Stomach (tissue), 4 donors: ENCODE measurements at regions not wholly inside any gene's neighbourhood (a gene's known extent, or its start where the extent isn't known, plus 50 kb on each side); places are given as distances from the start of the nearest gene placed in this dataset.

Source experiments
- POLR2A ChIP-seq, 4 donors: fragments of 450-650 bp; IDR thresholded peaks; one replicate each; pipeline ENCODE4 v1.6.1; 2016; ENCODE audit warnings: antibody characterized with exemption in 4 of 4, control low read depth in 2 of 4, mild to moderate bottlenecking in 1 of 4, moderate library complexity in 1 of 4
- TF ChIP-seq, protein P1 (sequence below), 7 experiments: fragments of 450-650 bp in 4 of 7; fragments of 200-600 bp in 3 of 7; sonication (generic) in 3 of 7; IDR thresholded peaks; one replicate each; pipeline ENCODE4 v1.5.1; 2016 to 2019; ENCODE audit warnings: antibody characterized with exemption in 7 of 7, control low read depth in 2 of 7, mild to moderate bottlenecking in 1 of 7

DNA sequence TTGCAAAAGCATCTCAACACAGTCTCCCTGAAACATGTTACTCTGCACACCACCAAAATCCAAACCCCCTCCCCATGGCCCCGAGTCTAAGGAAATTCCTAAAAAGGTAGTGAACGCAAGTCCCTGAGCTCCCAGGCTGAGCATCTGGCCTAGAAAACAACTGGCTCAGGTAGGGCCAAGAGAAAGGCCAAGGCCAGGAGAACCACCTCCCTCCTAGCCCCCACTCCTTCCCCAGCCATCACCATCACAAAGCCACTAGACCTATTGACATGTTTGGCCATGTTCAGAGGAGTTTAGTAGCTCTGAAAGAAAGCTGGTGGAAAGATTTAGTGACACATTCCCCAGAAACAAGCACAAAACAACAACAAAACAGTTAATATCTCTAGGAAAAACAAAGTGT is 220.0 kb upstream of the PSMD7 start:
- TF ChIP-seq, protein P1, sequence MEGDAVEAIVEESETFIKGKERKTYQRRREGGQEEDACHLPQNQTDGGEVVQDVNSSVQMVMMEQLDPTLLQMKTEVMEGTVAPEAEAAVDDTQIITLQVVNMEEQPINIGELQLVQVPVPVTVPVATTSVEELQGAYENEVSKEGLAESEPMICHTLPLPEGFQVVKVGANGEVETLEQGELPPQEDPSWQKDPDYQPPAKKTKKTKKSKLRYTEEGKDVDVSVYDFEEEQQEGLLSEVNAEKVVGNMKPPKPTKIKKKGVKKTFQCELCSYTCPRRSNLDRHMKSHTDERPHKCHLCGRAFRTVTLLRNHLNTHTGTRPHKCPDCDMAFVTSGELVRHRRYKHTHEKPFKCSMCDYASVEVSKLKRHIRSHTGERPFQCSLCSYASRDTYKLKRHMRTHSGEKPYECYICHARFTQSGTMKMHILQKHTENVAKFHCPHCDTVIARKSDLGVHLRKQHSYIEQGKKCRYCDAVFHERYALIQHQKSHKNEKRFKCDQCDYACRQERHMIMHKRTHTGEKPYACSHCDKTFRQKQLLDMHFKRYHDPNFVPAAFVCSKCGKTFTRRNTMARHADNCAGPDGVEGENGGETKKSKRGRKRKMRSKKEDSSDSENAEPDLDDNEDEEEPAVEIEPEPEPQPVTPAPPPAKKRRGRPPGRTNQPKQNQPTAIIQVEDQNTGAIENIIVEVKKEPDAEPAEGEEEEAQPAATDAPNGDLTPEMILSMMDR (IDR thresholded peaks at IDR 0.05): no peak
- TF ChIP-seq POLR2A (IDR thresholded peaks at IDR 0.05): no peak
